Thoracic aorta (tissue), 2 donors: ENCODE measurements at regions not wholly inside any gene's neighbourhood (a gene's known extent, or its start where the extent isn't known, plus 50 kb on each side); places are given as distances from the start of the nearest gene placed in this dataset.

Experiments
- ATAC-seq: fragments of 150-250 bp; one replicate; pipeline ENCODE4 v1.8.0; 2017; ENCODE audit warnings: low read depth; ENCODE audit not compliant: insufficient number of reproducible peaks, low FRiP score
- DNase-seq: peaks from one replicate; pipeline ENCODE4 v3.0.0-alpha.2; 2020; ENCODE audit warnings: low spot score
- H3K27ac ChIP-seq, 2 donors: fragments of 200-600 bp; sonication (generic); 1 replicate in 1 of 2; 2 replicates in 1 of 2; pipeline ENCODE4 v1.5.1; 2016; ENCODE audit warnings: mild to moderate bottlenecking in 2 of 2, moderate library complexity in 2 of 2
- H3K27me3 ChIP-seq: fragments of 200-600 bp; sonication (generic); replicated peaks from 2 replicates; pipeline ENCODE4 v1.6.0; 2016; ENCODE audit warnings: mild to moderate bottlenecking; ENCODE audit not compliant: insufficient read depth
- H3K36me3 ChIP-seq: fragments of 200-600 bp; sonication (generic); one replicate; pipeline ENCODE4 v1.5.1; 2016
- H3K4me1 ChIP-seq, 2 donors: fragments of 200-600 bp; sonication (generic); 1 replicate in 1 of 2; 2 replicates in 1 of 2; pipeline versions ENCODE4 v1.5.1 to v1.6.0; 2016; ENCODE audit warnings: low read depth in 2 of 2, mild to moderate bottlenecking in 1 of 2; ENCODE audit not compliant: control insufficient read depth in 1 of 2
- H3K4me3 ChIP-seq: fragments of 200-600 bp; sonication (generic); 2 replicates; pipeline ENCODE4 v1.5.1; 2016; ENCODE audit warnings: mild to moderate bottlenecking
- H3K9me3 ChIP-seq: fragments of 200-600 bp; sonication (generic); 2 replicates; pipeline ENCODE4 v1.5.1; 2016
- CTCF ChIP-seq: fragments of 200-600 bp; sonication (generic); IDR thresholded peaks from one replicate; pipeline ENCODE4 v1.5.1; 2019; ENCODE audit warnings: antibody characterized with exemption

DNA sequence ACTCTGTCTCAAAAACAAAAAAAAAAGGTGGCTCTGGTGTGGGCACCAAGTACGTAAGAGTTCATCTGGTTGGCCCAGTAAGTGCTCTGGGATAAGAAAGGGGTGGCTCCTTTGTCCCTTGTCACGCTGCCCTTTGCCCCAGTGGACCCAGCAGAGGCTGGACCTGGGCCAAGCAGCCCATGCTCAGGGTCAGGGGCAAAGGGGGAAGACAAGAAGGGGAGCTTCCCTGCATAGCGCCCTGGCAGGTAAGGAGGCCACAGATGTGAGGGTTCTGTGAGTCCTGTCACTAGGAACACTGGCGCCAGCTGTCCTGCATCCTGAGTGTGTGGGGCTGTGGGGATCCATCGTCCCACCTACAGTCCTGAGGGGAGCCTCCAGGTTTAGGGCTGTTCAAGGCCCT is 65.3 kb downstream of the GADD45G start:
- no peaks in the 10 kb centered on the region for H3K9me3 ChIP-seq
- H3K4me1 ChIP-seq, result no peaks in the 10 kb centered on the region
- TF ChIP-seq CTCF, result no peak
- no peak overlapping the region for H3K27ac ChIP-seq
- ATAC-seq (no peak), DNase-seq (no peak)
- H3K27me3 ChIP-seq, result no peaks in the 10 kb centered on the region
- H3K36me3 ChIP-seq, result no peaks in the 10 kb centered on the region
- H3K4me3 ChIP-seq, result no peak overlapping the region

DNA sequence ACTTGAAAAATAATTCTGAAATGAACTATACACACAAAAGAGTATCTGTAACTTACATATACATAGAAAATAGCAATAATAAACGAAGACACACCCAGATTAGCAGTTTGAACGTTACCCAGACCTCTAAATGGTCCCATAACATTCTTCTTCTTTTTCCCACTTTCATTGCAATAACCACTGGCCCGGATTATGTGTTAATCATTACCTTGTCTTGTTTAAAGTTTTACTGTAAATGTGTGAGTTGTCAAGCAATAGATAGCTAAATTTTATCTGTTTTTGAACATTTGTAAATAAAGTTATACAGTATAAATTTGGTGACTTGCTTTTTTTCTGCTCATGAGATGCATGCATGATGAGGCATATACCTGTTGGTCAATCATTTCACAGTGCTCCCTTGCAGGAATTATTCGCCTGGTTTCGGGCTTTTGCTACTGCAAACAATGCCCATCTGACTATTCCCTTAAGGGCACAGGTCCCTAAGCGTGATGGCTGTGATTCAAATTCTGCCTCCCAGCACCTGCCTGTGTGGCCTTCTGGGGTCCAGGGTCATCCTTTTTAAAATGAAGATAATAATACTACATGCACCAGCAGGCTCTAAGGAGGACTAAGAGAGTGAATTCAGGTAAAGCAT is 66.1 kb downstream of the GADD45G start:
- Histone ChIP-seq H3K9me3 (no peaks in the 10 kb centered on the region), H3K4me1 (no peaks in the 10 kb centered on the region), H3K27me3 (no peaks in the 10 kb centered on the region), H3K36me3 (no peaks in the 10 kb centered on the region), H3K4me3 (no peak overlapping the region), H3K27ac (no peak overlapping the region)
- ATAC-seq (no peak), DNase-seq (no peak)
- no peak for TF ChIP-seq CTCF

DNA sequence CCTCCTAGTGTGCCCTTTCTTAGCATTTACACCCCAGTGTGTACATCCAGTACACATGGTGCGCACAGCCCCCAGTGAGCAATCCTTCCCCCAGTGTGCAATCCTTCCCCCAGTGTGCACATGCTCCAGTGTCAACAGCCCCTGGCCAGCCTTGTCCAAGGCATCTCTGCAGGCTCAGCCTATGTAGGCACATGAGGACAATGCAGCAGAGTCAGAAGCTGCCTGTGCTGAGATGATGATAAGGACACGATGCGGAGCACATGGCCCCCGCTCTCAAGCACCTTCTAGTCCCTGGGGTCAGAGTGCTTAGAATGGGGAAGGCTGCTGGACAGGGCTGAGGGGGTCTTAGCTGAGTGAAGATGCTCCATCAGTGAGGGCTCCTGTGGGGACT is 69.8 kb downstream of the GADD45G start:
- Histone ChIP-seq H3K36me3 (no peaks in the 10 kb centered on the region), H3K27me3 (no peaks in the 10 kb centered on the region), H3K4me1 (no peaks in the 10 kb centered on the region), H3K9me3 (no peaks in the 10 kb centered on the region), H3K4me3 (no peak overlapping the region), H3K27ac (no peak overlapping the region)
- TF ChIP-seq CTCF, result no peak
- no peak for ATAC-seq
- no peak for DNase-seq

GRCh38 chr9:89675058-89675742 is 70.4 kb downstream of the GADD45G start:
- H3K4me1 ChIP-seq, result no peaks in the 10 kb centered on the region
- no peak for DNase-seq
- ATAC-seq, result no peak
- no peak for TF ChIP-seq CTCF
- no peaks in the 10 kb centered on the region for H3K9me3 ChIP-seq
- no peaks in the 10 kb centered on the region for H3K27me3 ChIP-seq
- no peak overlapping the region for H3K4me3 ChIP-seq
- H3K27ac ChIP-seq, result no peak overlapping the region
- H3K36me3 ChIP-seq, result no peaks in the 10 kb centered on the region

- Histone ChIP-seq H3K27ac (no peak overlapping the region), H3K36me3 (no peaks in the 10 kb centered on the region), H3K27me3 (no peaks in the 10 kb centered on the region), H3K4me3 (no peak overlapping the region), H3K9me3 (no peaks in the 10 kb centered on the region), H3K4me1 (no peaks in the 10 kb centered on the region)
- ATAC-seq, result no peak
- DNase-seq, result no peak
- TF ChIP-seq CTCF, result no peak
These were observed 71.5 kb downstream of the GADD45G start for GRCh38 chr9:89676281-89676680.
